ENCODE measurements at regions not wholly inside any gene's neighbourhood (a gene's known extent, or its start where the extent isn't known, plus 50 kb on each side); places are given as distances from the start of the nearest gene placed in this dataset.

DNA sequence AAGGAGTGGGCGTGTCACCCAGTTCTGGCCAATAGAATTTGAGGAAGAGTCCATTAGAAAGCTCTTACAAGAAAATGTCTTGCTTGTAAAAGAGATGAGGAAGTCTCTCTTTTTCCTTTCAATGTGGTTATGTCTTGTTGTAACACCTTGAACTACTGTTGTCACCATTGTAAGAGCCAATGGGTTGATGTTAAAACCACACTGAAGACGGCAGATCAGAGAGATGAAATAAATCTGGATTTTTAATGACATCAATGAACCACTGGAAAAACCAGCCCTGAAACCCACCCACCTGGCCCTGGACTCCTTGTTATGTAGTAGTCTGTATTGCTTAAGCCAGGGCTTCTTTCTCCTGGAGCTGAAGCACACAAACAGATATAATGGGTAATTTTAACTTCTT is 83.8 kb upstream of the ERCC6L2 start:
- peaks cover 7% of the 10 kb centered on the region for H3K27me3 Mint-ChIP-seq (ENCODE audit: insufficient read depth)
- WGBS, 2 experiments (ENCODE audit: insufficient coverage in 1 of 2, insufficient read length in 1 of 2) = 91 to 100% methylated on average over 1 to 2 of the region's 2 CpGs

DNA sequence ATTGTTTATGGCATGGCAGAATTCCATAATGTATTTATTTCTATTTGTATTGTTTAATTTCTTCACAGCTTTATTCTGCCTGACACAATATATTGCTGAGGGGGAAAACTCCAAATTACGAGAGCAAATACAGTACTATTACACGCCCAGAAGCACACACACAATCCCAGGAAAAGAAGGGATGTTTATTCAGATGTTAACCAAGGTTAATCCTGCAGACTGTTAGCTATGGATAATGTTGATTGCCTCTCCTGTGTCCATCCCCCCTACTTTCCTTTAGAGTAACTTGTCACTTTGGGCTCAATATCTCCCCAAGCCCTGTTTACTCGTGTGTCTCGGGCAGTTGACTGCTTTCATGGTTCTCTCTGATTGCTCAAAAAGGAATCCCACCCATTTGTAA is 84.2 kb upstream of the ERCC6L2 start:
- Histone ChIP-seq H3K9ac (ENCODE audit: extremely low read depth, low read length, poor library complexity, severe bottlenecking) (no peak overlapping the region), H3K27me3 (ENCODE audit: control insufficient read depth, insufficient read depth, low read length, poor library complexity, severe bottlenecking) (no peaks in the 10 kb centered on the region), H3K27ac (ENCODE audit: low read depth, low read length) (no peak overlapping the region), H3K4me3 (ENCODE audit: low read length) (no peak overlapping the region), H3K9me3 (ENCODE audit: control insufficient read depth, low read length) (no peaks in the 10 kb centered on the region), H3K36me3 (ENCODE audit: control insufficient read depth, insufficient read depth, low read length) (no peaks in the 10 kb centered on the region), H3K4me1 (ENCODE audit: control insufficient read depth, insufficient read depth, low read length) (no peaks in the 10 kb centered on the region)
- DNase-seq = no peak
- Mint-ChIP-seq H3K4me1 (peaks cover 13% of the 10 kb centered on the region), H3K36me3 (ENCODE audit: low read depth) (no peaks in the 10 kb centered on the region), H3K9me3 (no peaks in the 10 kb centered on the region), H3K27me3 (ENCODE audit: insufficient read depth) (peaks cover 7% of the 10 kb centered on the region), H3K4me3 (no peak overlapping the region), H3K27ac (no peak overlapping the region)
- TF ChIP-seq, protein P1, sequence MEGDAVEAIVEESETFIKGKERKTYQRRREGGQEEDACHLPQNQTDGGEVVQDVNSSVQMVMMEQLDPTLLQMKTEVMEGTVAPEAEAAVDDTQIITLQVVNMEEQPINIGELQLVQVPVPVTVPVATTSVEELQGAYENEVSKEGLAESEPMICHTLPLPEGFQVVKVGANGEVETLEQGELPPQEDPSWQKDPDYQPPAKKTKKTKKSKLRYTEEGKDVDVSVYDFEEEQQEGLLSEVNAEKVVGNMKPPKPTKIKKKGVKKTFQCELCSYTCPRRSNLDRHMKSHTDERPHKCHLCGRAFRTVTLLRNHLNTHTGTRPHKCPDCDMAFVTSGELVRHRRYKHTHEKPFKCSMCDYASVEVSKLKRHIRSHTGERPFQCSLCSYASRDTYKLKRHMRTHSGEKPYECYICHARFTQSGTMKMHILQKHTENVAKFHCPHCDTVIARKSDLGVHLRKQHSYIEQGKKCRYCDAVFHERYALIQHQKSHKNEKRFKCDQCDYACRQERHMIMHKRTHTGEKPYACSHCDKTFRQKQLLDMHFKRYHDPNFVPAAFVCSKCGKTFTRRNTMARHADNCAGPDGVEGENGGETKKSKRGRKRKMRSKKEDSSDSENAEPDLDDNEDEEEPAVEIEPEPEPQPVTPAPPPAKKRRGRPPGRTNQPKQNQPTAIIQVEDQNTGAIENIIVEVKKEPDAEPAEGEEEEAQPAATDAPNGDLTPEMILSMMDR (conservative IDR thresholded peaks at IDR 0.05) = no peak
- 79% methylated on average over 4 of the region's 4 CpGs; no CpG with 5 or more reads in 1 of the 2 experiments for WGBS, 2 experiments (ENCODE audit: insufficient coverage in 1 of 2, insufficient read length in 1 of 2)

More for the DNA sequence above, 83.8 kb upstream of the ERCC6L2 start:
- Histone ChIP-seq H3K9ac (ENCODE audit: extremely low read depth, low read length, poor library complexity, severe bottlenecking) (no peak overlapping the region), H3K4me3 (ENCODE audit: low read length) (no peak overlapping the region), H3K4me1 (ENCODE audit: control insufficient read depth, insufficient read depth, low read length) (no peaks in the 10 kb centered on the region), H3K9me3 (ENCODE audit: control insufficient read depth, low read length) (no peaks in the 10 kb centered on the region), H3K36me3 (ENCODE audit: control insufficient read depth, insufficient read depth, low read length) (no peaks in the 10 kb centered on the region), H3K27me3 (ENCODE audit: control insufficient read depth, insufficient read depth, low read length, poor library complexity, severe bottlenecking) (no peaks in the 10 kb centered on the region), H3K27ac (ENCODE audit: low read depth, low read length) (no peak overlapping the region)
- no peak overlapping the region for H3K27ac Mint-ChIP-seq
- no peaks in the 10 kb centered on the region for H3K36me3 Mint-ChIP-seq (ENCODE audit: low read depth)
- no peak for DNase-seq
- H3K9me3 Mint-ChIP-seq = no peaks in the 10 kb centered on the region
- TF ChIP-seq, protein P1 (conservative IDR thresholded peaks at IDR 0.05) = no peak
- H3K4me3 Mint-ChIP-seq = no peak overlapping the region
- peaks cover 11% of the 10 kb centered on the region for H3K4me1 Mint-ChIP-seq

DNA sequence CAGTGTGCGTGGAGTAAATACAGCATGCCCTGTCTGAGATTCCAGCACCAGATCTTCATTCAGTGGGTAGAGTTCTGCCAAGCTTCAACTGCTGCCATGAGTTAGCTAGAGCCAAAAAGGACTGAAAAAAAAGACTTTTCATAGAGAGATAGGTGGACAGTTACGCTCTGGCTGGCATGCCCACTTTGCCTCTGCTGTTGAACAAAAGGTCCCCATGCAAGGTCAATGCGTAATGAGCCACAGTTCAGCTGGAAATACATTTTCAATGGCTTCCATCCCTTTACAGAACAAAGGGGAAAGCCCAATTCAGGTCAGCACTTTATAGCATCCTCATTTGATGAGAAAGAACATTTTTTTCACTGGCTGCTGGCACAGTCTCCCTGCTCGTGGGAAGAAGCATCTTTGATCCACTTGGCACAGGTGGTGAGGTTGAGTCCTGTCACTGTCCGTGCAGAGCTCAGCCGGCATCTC is 86.9 kb upstream of the ERCC6L2 start:
- TF ChIP-seq, protein P1 (conservative IDR thresholded peaks at IDR 0.05) = no peak
- H3K27ac ChIP-seq (ENCODE audit: low read depth, low read length) = no peak overlapping the region
- 92 to 93% methylated on average over 6 of the region's 6 CpGs for WGBS, 2 experiments (ENCODE audit: insufficient coverage in 1 of 2, insufficient read length in 1 of 2)
- no peaks in the 10 kb centered on the region for H3K4me1 ChIP-seq (ENCODE audit: control insufficient read depth, insufficient read depth, low read length)
- H3K4me1 Mint-ChIP-seq = peaks cover 17% of the 10 kb centered on the region
- H3K4me3 Mint-ChIP-seq = no peak overlapping the region
- H3K27me3 Mint-ChIP-seq (ENCODE audit: insufficient read depth) = peaks cover 9% of the 10 kb centered on the region
- H3K36me3 ChIP-seq (ENCODE audit: control insufficient read depth, insufficient read depth, low read length) = no peaks in the 10 kb centered on the region
- H3K36me3 Mint-ChIP-seq (ENCODE audit: low read depth) = no peaks in the 10 kb centered on the region
- H3K9ac ChIP-seq (ENCODE audit: extremely low read depth, low read length, poor library complexity, severe bottlenecking) = no peak overlapping the region
- H3K4me3 ChIP-seq (ENCODE audit: low read length) = no peak overlapping the region
- no peaks in the 10 kb centered on the region for H3K9me3 ChIP-seq (ENCODE audit: control insufficient read depth, low read length)
- H3K27ac Mint-ChIP-seq = no peak overlapping the region
- H3K27me3 ChIP-seq (ENCODE audit: control insufficient read depth, insufficient read depth, low read length, poor library complexity, severe bottlenecking) = no peaks in the 10 kb centered on the region
- no peak for DNase-seq
- H3K9me3 Mint-ChIP-seq = no peaks in the 10 kb centered on the region
